ENCODE measurements at regions not wholly inside any gene's neighbourhood (a gene's known extent, or its start where the extent isn't known, plus 50 kb on each side); places are given as distances from the start of the nearest gene placed in this dataset.

DNA sequence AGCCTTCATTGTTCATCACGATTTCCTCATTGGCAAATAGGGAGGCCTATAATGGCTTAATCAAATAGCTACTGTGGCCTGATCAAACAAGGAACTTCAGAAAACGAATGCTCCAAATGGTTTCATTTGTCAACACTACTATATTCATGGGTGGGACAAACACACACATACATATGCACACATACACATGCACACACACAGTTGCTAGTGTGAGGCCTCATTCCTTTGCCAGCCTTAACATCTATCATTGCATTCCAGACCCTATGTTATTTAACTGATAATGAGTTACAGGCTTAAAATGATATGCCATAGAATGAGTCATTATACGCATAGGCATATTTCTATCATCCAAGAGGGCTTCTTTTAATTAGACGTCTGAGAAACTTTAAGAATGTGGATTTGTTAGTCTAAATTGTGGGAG lies 140.2 kb downstream of the KLF5 start:
- Mint-ChIP-seq H3K27ac (no peak overlapping the region), H3K4me1 (ENCODE audit: low read depth) (no peaks in the 10 kb centered on the region), H3K36me3 (ENCODE audit: low read depth) (no peaks in the 10 kb centered on the region), H3K27me3 (no peaks in the 10 kb centered on the region), H3K9me3 (no peaks in the 10 kb centered on the region), H3K4me3 (no peak overlapping the region)
- ChIA-PET CTCF (no interaction called here), POLR2A (no interaction called here)
- DNase-seq: no peak
- ATAC-seq: no peak
- TF ChIP-seq, protein P1, sequence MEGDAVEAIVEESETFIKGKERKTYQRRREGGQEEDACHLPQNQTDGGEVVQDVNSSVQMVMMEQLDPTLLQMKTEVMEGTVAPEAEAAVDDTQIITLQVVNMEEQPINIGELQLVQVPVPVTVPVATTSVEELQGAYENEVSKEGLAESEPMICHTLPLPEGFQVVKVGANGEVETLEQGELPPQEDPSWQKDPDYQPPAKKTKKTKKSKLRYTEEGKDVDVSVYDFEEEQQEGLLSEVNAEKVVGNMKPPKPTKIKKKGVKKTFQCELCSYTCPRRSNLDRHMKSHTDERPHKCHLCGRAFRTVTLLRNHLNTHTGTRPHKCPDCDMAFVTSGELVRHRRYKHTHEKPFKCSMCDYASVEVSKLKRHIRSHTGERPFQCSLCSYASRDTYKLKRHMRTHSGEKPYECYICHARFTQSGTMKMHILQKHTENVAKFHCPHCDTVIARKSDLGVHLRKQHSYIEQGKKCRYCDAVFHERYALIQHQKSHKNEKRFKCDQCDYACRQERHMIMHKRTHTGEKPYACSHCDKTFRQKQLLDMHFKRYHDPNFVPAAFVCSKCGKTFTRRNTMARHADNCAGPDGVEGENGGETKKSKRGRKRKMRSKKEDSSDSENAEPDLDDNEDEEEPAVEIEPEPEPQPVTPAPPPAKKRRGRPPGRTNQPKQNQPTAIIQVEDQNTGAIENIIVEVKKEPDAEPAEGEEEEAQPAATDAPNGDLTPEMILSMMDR (IDR thresholded peaks at IDR 0.05): no peak
- intact Hi-C loops (cut with micrococcal nuclease): no loop called here

DNA sequence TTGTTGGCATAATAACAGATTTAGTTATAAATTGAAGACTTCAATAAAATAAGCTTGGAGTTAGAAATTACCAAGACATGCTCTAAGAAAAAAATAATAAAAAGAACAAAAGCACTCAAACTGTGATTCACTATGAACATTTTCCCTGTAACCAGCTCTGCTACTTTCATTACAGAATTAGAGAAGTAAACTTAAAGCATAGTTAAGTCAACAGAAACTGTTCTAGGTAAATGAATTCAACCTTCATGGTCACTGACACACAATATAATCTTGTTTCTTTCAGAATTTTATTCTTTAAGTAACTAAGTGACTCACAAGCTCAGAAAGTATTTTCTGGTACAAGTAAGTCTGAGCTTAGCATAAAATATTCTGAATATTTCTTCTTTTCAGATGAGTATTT lies 136.3 kb downstream of the KLF5 start:
- Mint-ChIP-seq H3K36me3 (ENCODE audit: low read depth) (no peaks in the 10 kb centered on the region), H3K27ac (no peak overlapping the region), H3K4me3 (no peak overlapping the region), H3K4me1 (ENCODE audit: low read depth) (peaks cover 3% of the 10 kb centered on the region), H3K27me3 (no peaks in the 10 kb centered on the region), H3K9me3 (no peaks in the 10 kb centered on the region)
- POLR2A ChIA-PET: no interaction called here
- intact Hi-C loops (cut with micrococcal nuclease): no loop called here
- TF ChIP-seq, protein P1 (IDR thresholded peaks at IDR 0.05): no peak
- DNase-seq (no peak), ATAC-seq (no peak)
- CTCF ChIA-PET: no interaction called here

- Mint-ChIP-seq H3K27ac (no peak overlapping the region), H3K4me1 (ENCODE audit: low read depth) (peaks cover 3% of the 10 kb centered on the region), H3K9me3 (no peaks in the 10 kb centered on the region), H3K4me3 (no peak overlapping the region), H3K27me3 (no peaks in the 10 kb centered on the region), H3K36me3 (ENCODE audit: low read depth) (no peaks in the 10 kb centered on the region)
- ChIA-PET CTCF (no interaction called here), POLR2A (interaction anchor here (0.6 kb wide), 1 partner anchor 85 kb away, joined by 3 read pairs; no protein-coding TSS in a partner anchor)
- intact Hi-C loops (cut with micrococcal nuclease): no loop called here
- TF ChIP-seq, protein P1 (IDR thresholded peaks at IDR 0.05): no peak
- DNase-seq (no peak), ATAC-seq (no peak)
Observed at GRCh38 chr13:73194310-73194709, 135.5 kb downstream of the KLF5 start.

- TF ChIP-seq, protein P1 (IDR thresholded peaks at IDR 0.05): no peak
- Mint-ChIP-seq H3K9me3 (no peaks in the 10 kb centered on the region), H3K36me3 (ENCODE audit: low read depth) (no peaks in the 10 kb centered on the region), H3K4me3 (no peak overlapping the region), H3K27ac (no peak overlapping the region), H3K4me1 (ENCODE audit: low read depth) (peaks cover 3% of the 10 kb centered on the region), H3K27me3 (no peaks in the 10 kb centered on the region)
- ChIA-PET CTCF (no interaction called here), POLR2A (no interaction called here)
- intact Hi-C loops (cut with micrococcal nuclease): no loop called here
- ATAC-seq (no peak), DNase-seq (no peak)
Observed at GRCh38 chr13:73193554-73193953, 134.7 kb downstream of the KLF5 start.

GRCh38 chr13:73190477-73190876 lies 131.7 kb downstream of the KLF5 start:
- intact Hi-C loops (cut with micrococcal nuclease): no loop called here
- H3K4me3 Mint-ChIP-seq: no peak overlapping the region
- ChIA-PET CTCF (interaction anchor here (0.7 kb wide), 1 partner anchor 173 kb away, joined by 3 read pairs; no protein-coding TSS in a partner anchor), POLR2A (no interaction called here)
- ATAC-seq (no peak), DNase-seq (no peak)
- TF ChIP-seq, protein P1 (IDR thresholded peaks at IDR 0.05): no peak
- no peaks in the 10 kb centered on the region for H3K36me3 Mint-ChIP-seq (ENCODE audit: low read depth)
- H3K27me3 Mint-ChIP-seq: no peaks in the 10 kb centered on the region
- no peak overlapping the region for H3K27ac Mint-ChIP-seq
- no peaks in the 10 kb centered on the region for H3K9me3 Mint-ChIP-seq
- peaks cover 3% of the 10 kb centered on the region for H3K4me1 Mint-ChIP-seq (ENCODE audit: low read depth)
